HepG2 (cell line): ENCODE measurements at regions not wholly inside any gene's neighbourhood (a gene's known extent, or its start where the extent isn't known, plus 50 kb on each side); places are given as distances from the start of the nearest gene placed in this dataset.
A peak's percentile ranks its signal among the peaks of the same experiment; 100 is the strongest.

ENCODE experiments used
- ATAC-seq: fragments of 200-7000 bp; cut with Tn5 transposase; 3 replicates; pipeline ENCODE4 v1.9.1; 2020; ENCODE audit warnings: mild to moderate bottlenecking, moderate library complexity
- BruUV-seq: library from RNA; stranded (reverse); fragments of 400-500 nt; replicated peaks from 2 replicates; lab custom pipeline; 2021; lab: Mats Ljungman, UMichigan
- CTCF ChIA-PET: fragments of 300-600 bp; formaldehyde crosslinking; extraction: SDS; loops from one replicate; lab custom pipeline; 2021; ENCODE audit warnings: low total read pairs, inconsistent platforms, low intra/inter-chr PET ratio; lab: Yijun Ruan, JAX
- POLR2A ChIA-PET: fragments of 350-600 bp; sonication (Branson Sonifier 250); formaldehyde crosslinking; loops from one replicate; lab custom pipeline; 2020; ENCODE audit warnings: antibody characterized with exemption, inconsistent platforms; lab: Yijun Ruan, JAX
- DNase-seq: peaks from one replicate; pipeline ENCODE4 v3.0.0-alpha.2; 2015; ENCODE audit warnings: low spot score
- FAIRE-seq: peaks from 3 replicates; lab custom pipeline; 2011; peaks lifted over from hg19 to GRCh38; lab: Jason Lieb, UNC
- H2AFZ ChIP-seq: one replicate; pipeline ENCODE4 v1.6.1; 2011; ENCODE audit warnings: low read length, inconsistent platforms
- H3K27ac ChIP-seq: fragments of 300-600 bp; 3 replicates; pipeline ENCODE4 v1.8.0; 2011; ENCODE audit warnings: mixed run types, mild to moderate bottlenecking, mixed read lengths, low read length, inconsistent platforms; ENCODE audit not compliant: insufficient read depth; ENCODE audit errors: extremely low read length
- H3K27me3 ChIP-seq, 2 experiments: fragments of 200-600 bp in 1 of 2; 2 replicates in 1 of 2; 3 replicates in 1 of 2; pipeline versions ENCODE4 v1.6.0 to v1.8.0; 2011; ENCODE audit warnings: low read length in 2 of 2, mild to moderate bottlenecking in 2 of 2, moderate library complexity in 2 of 2, inconsistent platforms in 1 of 2; ENCODE audit not compliant: insufficient read depth in 2 of 2, control insufficient read depth in 1 of 2
- H3K36me3 ChIP-seq, 2 experiments: fragments of 200-600 bp in 1 of 2; replicated peaks in 1 of 2; 2 replicates in 1 of 2; 3 replicates in 1 of 2; pipeline versions ENCODE4 v1.5.1 to v1.8.0; 2011; ENCODE audit warnings: low read length in 2 of 2, inconsistent platforms in 1 of 2; ENCODE audit not compliant: insufficient read depth in 2 of 2, control insufficient read depth in 1 of 2
- H3K4me1 ChIP-seq: 2 replicates; pipeline ENCODE4 v1.5.1; 2012; ENCODE audit warnings: low read length, inconsistent platforms; ENCODE audit not compliant: insufficient read depth
- H3K4me2 ChIP-seq: 2 replicates; pipeline ENCODE4 v1.6.0; 2011; ENCODE audit warnings: low read depth, low read length, inconsistent platforms
- H3K4me3 ChIP-seq, 3 experiments: fragments of 200-600 bp in 1 of 3; sonication (generic), shearing (Covaris generic) in 1 of 3; replicated peaks in 1 of 3; 2 replicates each; pipeline ENCODE4 v1.5.1; 2011 to 2016; ENCODE audit warnings: low read length in 3 of 3, inconsistent platforms in 2 of 3, low read depth in 2 of 3, mild to moderate bottlenecking in 2 of 3, control low read depth in 1 of 3, mixed read lengths in 1 of 3; ENCODE audit not compliant: insufficient read depth in 1 of 3
- H3K79me2 ChIP-seq: one replicate; pipeline ENCODE4 v1.6.1; 2011; ENCODE audit warnings: low read length, inconsistent platforms; ENCODE audit not compliant: insufficient read depth
- H3K9ac ChIP-seq: 2 replicates; pipeline ENCODE4 v1.6.0; 2011; ENCODE audit warnings: mild to moderate bottlenecking, low read depth, low read length, inconsistent platforms; ENCODE audit not compliant: insufficient read depth
- H3K9me3 ChIP-seq: 2 replicates; pipeline ENCODE4 v1.5.1; 2012; ENCODE audit warnings: mild to moderate bottlenecking, low read length
- H4K20me1 ChIP-seq: 2 replicates; pipeline ENCODE4 v1.6.0; 2011; ENCODE audit warnings: inconsistent platforms, mild to moderate bottlenecking, low read length, moderate library complexity; ENCODE audit not compliant: insufficient read depth
- HDAC2 ChIP-seq: sonication (generic); formaldehyde crosslinking; IDR thresholded peaks from 2 replicates; pipeline ENCODE4 v1.4.0; 2020; ENCODE audit warnings: missing genetic modification reagents
- HMG20A ChIP-seq: IDR thresholded peaks from 2 replicates; pipeline ENCODE4 v1.6.1; 2016; ENCODE audit warnings: borderline replicate concordance
- HMGXB4 ChIP-seq, 2 experiments: sonication (generic) in 1 of 2; formaldehyde crosslinking in 1 of 2; IDR thresholded peaks; 2 replicates each; pipeline versions ENCODE4 v1.4.0 to v1.6.1; 2018 to 2020; ENCODE audit warnings: missing genetic modification reagents in 2 of 2, borderline replicate concordance in 1 of 2, low read depth in 1 of 2, mild to moderate bottlenecking in 1 of 2, missing biosample characterization in 1 of 2
- IKZF5 ChIP-seq: IDR thresholded peaks from 2 replicates; pipeline ENCODE4 v1.6.1; 2018; ENCODE audit warnings: missing genetic modification reagents, mild to moderate bottlenecking, missing compliant biosample characterization
- JUND ChIP-seq: sonication (generic); formaldehyde crosslinking; IDR thresholded peaks from 2 replicates; pipeline ENCODE4 v1.8.0; 2022; ENCODE audit warnings: mild to moderate bottlenecking, missing genetic modification reagents
- MAFF ChIP-seq: IDR thresholded peaks from 2 replicates; pipeline ENCODE4 v1.6.1; 2011; ENCODE audit warnings: low read depth, low read length, improper control_type of control experiment
- MAFK ChIP-seq, 2 experiments: IDR thresholded peaks in 1 of 2; conservative IDR thresholded peaks in 1 of 2; 2 replicates each; pipeline ENCODE4 v1.6.1; 2011; ENCODE audit warnings: improper control_type of control experiment in 2 of 2, low read length in 2 of 2
- SIX1 ChIP-seq: sonication (generic); formaldehyde crosslinking; IDR thresholded peaks from 2 replicates; pipeline ENCODE4 v1.4.0; 2020; ENCODE audit warnings: missing genetic modification reagents, borderline replicate concordance
- TEF ChIP-seq: sonication (generic); formaldehyde crosslinking; IDR thresholded peaks from 2 replicates; pipeline ENCODE4 v1.5.0; 2020; ENCODE audit warnings: missing genetic modification reagents
- ZBTB37 ChIP-seq: sonication (generic); formaldehyde crosslinking; IDR thresholded peaks from 2 replicates; pipeline ENCODE4 v1.4.0; 2020; ENCODE audit warnings: mild to moderate bottlenecking, missing genetic modification reagents
- ZNF749 ChIP-seq: sonication (generic); formaldehyde crosslinking; IDR thresholded peaks from 2 replicates; pipeline ENCODE4 v1.8.0; 2022; ENCODE audit warnings: mild to moderate bottlenecking, missing genetic modification reagents, moderate library complexity, borderline replicate concordance
- WGBS: methylation state at CpG from one replicate; pipeline ENCODE4 v1.1.6; 2017; ENCODE audit warnings: low lambda C conversion rate; 5-methylcytosine and 5-hydroxymethylcytosine counted together
- in situ Hi-C: cut with HindIII; loops from 2 replicates; pipeline ENCODE4 v1.10.0; 2017; ENCODE audit warnings: low pct_unique_long_range_greater_than_20kb; ENCODE audit not compliant: extremely low pct_ligation_motif_present
- intact Hi-C: fragments of 100-400 bp; cut with micrococcal nuclease; formaldehyde crosslinking; loops from one replicate; pipeline ENCODE4 v1.10.0; 2022; ENCODE audit not compliant: unreplicated experiment

- POLR2A ChIA-PET: no interaction called here
- BruUV-seq: no TSS peak
- 0 out of 5 replicates have a peak, but pooled peaks cover 2 to 3% of the 10 kb centered on the region in 2 experiments for H3K27me3 ChIP-seq
- H3K4me1 ChIP-seq: no peaks in the 10 kb centered on the region
- H3K79me2 ChIP-seq: no peaks in the 10 kb centered on the region
- no peak overlapping the region for H3K4me2 ChIP-seq
- no peak for DNase-seq
- intact Hi-C loops: no loop called here
- H3K9ac ChIP-seq: no peak overlapping the region
- TF ChIP-seq MAFK (conservative IDR thresholded peaks at IDR 0.05 in 1 of 2, IDR thresholded peaks at IDR 0.05 in 1 of 2; ENCODE audit: low read length in 2 of 2) (peak; percentile 43 to 67; a peak in 3 of 4 replicates), HDAC2 (CRISPR knock-in tag) (no peak), SIX1 (no peak), MAFF (peak; percentile 48)
- no peak overlapping the region for H3K4me3 ChIP-seq
- no peaks in the 10 kb centered on the region for H4K20me1 ChIP-seq
- CTCF ChIA-PET: no interaction called here
- FAIRE-seq: no peak
- peaks cover 31% of the 10 kb centered on the region for H3K9me3 ChIP-seq
- no peak overlapping the region for H2AFZ ChIP-seq
- WGBS: 28% methylated on average over 5 of the region's 5 CpGs
- no peaks in the 10 kb centered on the region for H3K36me3 ChIP-seq
- in situ Hi-C loops: no loop called here
- H3K27ac ChIP-seq: no peak overlapping the region
- ATAC-seq: no peak
These were observed 82.0 kb downstream of the SLC10A2 start for GRCh38 chr13:102984210-102984609.

GRCh38 chr13:102983496-102983895, 82.7 kb downstream of the SLC10A2 start:
- H3K4me1 ChIP-seq: no peaks in the 10 kb centered on the region
- H3K36me3 ChIP-seq: no peaks in the 10 kb centered on the region
- no peak overlapping the region for H3K9ac ChIP-seq
- CTCF ChIA-PET: no interaction called here
- no peak overlapping the region for H2AFZ ChIP-seq
- no peak for FAIRE-seq
- 0 out of 5 replicates have a peak, but pooled peaks cover 2 to 3% of the 10 kb centered on the region in 2 experiments for H3K27me3 ChIP-seq
- no TSS peak for BruUV-seq
- no peak for ATAC-seq
- no peak for TF ChIP-seq TEF (CRISPR knock-in tag)
- no peak for TF ChIP-seq ZNF749 (CRISPR knock-in tag)
- TF ChIP-seq IKZF5 (CRISPR knock-in tag): no peak
- no peak for TF ChIP-seq JUND (CRISPR knock-in tag)
- TF ChIP-seq ZBTB37 (CRISPR knock-in tag): no peak
- TF ChIP-seq HMGXB4 (CRISPR knock-in tag; IDR thresholded peaks at IDR 0.05; ENCODE audit: borderline replicate concordance in 1 of 2, low read depth in 1 of 2): no peak
- TF ChIP-seq HMG20A: no peak
- no peak overlapping the region for H3K4me2 ChIP-seq
- peaks cover 24% of the 10 kb centered on the region for H3K9me3 ChIP-seq
- POLR2A ChIA-PET: no interaction called here
- no peaks in the 10 kb centered on the region for H4K20me1 ChIP-seq
- H3K79me2 ChIP-seq: no peaks in the 10 kb centered on the region
- no peak overlapping the region for H3K27ac ChIP-seq
- WGBS: 23% methylated on average over 3 of the region's 3 CpGs
- H3K4me3 ChIP-seq: no peak overlapping the region
- DNase-seq: no peak
- in situ Hi-C loops (no loop called here), intact Hi-C loops (no loop called here)
